Natural killer cell (primary cell): ENCODE measurements at regions not wholly inside any gene's neighbourhood (a gene's known extent, or its start where the extent isn't known, plus 50 kb on each side); places are given as distances from the start of the nearest gene placed in this dataset.

ENCODE experiments used
- ATAC-seq, 3 donors: fragments of 150-1000 bp in 2 of 3; fragments of 200-7000 bp in 1 of 3; cut with Tn5 transposase; 1 replicate in 1 of 3; 2 replicates in 2 of 3; pipeline ENCODE4 v1.10.0; 2021; ENCODE audit warnings: mild to moderate bottlenecking in 2 of 3, moderate library complexity in 2 of 3
- DNase-seq, 2 donors: peaks; one replicate each; pipeline versions ENCODE4 v3.0.0 to v3.0.0-alpha.2; 2013 to 2021; ENCODE audit warnings: mixed read lengths in 1 of 2
- H3K27ac ChIP-seq: one replicate; pipeline ENCODE4 v1.5.1; 2013; ENCODE audit warnings: mild to moderate bottlenecking, low read length
- H3K27me3 ChIP-seq: one replicate; pipeline ENCODE4 v1.6.1; 2013; ENCODE audit warnings: low read length; ENCODE audit not compliant: control insufficient read depth, insufficient read depth
- H3K36me3 ChIP-seq: one replicate; pipeline ENCODE4 v1.6.1; 2013; ENCODE audit warnings: low read length; ENCODE audit not compliant: control insufficient read depth, insufficient read depth
- H3K4me1 ChIP-seq: one replicate; pipeline ENCODE4 v1.6.1; 2013; ENCODE audit warnings: low read length; ENCODE audit not compliant: control insufficient read depth, insufficient read depth
- H3K4me3 ChIP-seq: one replicate; pipeline ENCODE4 v1.5.1; 2013; ENCODE audit warnings: low read length
- H3K9me3 ChIP-seq: one replicate; pipeline ENCODE4 v1.6.1; 2013; ENCODE audit warnings: low read length; ENCODE audit not compliant: control insufficient read depth, insufficient read depth
- H3K27ac Mint-ChIP-seq, 2 donors: one replicate each; pipeline ENCODE4 v1.8.0; 2022; ENCODE audit warnings: mild to moderate bottlenecking in 2 of 2, mixed read lengths in 2 of 2, moderate library complexity in 1 of 2
- H3K27me3 Mint-ChIP-seq, 2 donors: one replicate each; pipeline ENCODE4 v1.8.0; 2022; ENCODE audit warnings: low read depth in 2 of 2, mixed read lengths in 2 of 2
- H3K36me3 Mint-ChIP-seq: one replicate; pipeline ENCODE4 v1.8.0; 2022; ENCODE audit warnings: mixed read lengths
- H3K4me1 Mint-ChIP-seq, 2 donors: one replicate each; pipeline ENCODE4 v1.8.0; 2022; ENCODE audit warnings: mixed read lengths in 2 of 2
- H3K4me3 Mint-ChIP-seq: one replicate; pipeline ENCODE4 v1.8.0; 2022; ENCODE audit warnings: mild to moderate bottlenecking, moderate library complexity, mixed read lengths
- H3K9me3 Mint-ChIP-seq, 2 donors: one replicate each; pipeline ENCODE4 v1.8.0; 2022; ENCODE audit warnings: mixed read lengths in 2 of 2
- CTCF ChIP-seq: fragments of 200-600 bp; IDR thresholded peaks from one replicate; pipeline ENCODE4 v1.8.0; 2022; ENCODE audit warnings: antibody characterized with exemption
- WGBS: methylation state at CpG from one replicate; pipeline ENCODE4 v1.1.7; 2013; ENCODE audit warnings: missing lambda C conversion rate; ENCODE audit not compliant: insufficient coverage; 5-methylcytosine and 5-hydroxymethylcytosine counted together
- intact Hi-C: fragments of 100-400 bp; cut with micrococcal nuclease; formaldehyde crosslinking; loops from one replicate; pipeline ENCODE4 v1.14.2; 2022

GRCh38 chr12:47351526-47351925, 271.8 kb upstream of the AMIGO2 start:
- peaks cover 2% of the 10 kb centered on the region for H3K4me1 ChIP-seq
- no peaks in the 10 kb centered on the region for H3K36me3 ChIP-seq
- H3K27me3 ChIP-seq: no peaks in the 10 kb centered on the region
- Mint-ChIP-seq H3K4me1 (peaks cover 4 to 19% of the 10 kb centered on the region in 2 donors), H3K36me3 (no peaks in the 10 kb centered on the region), H3K27me3 (no peaks in the 10 kb centered on the region), H3K27ac (no peak overlapping the region), H3K9me3 (no peaks in the 10 kb centered on the region), H3K4me3 (no peak overlapping the region)
- DNase-seq (no peak), ATAC-seq (no peak)
- no peak for TF ChIP-seq CTCF
- WGBS: 92% methylated on average over 2 of the region's 2 CpGs
- H3K9me3 ChIP-seq: no peaks in the 10 kb centered on the region
- H3K4me3 ChIP-seq: no peak overlapping the region
- H3K27ac ChIP-seq: no peak overlapping the region
- intact Hi-C loops: no loop called here

GRCh38 chr12:47350062-47350408, 270.3 kb upstream of the AMIGO2 start:
- DNase-seq (no peak), ATAC-seq (no peak)
- TF ChIP-seq CTCF: no peak
- Mint-ChIP-seq H3K36me3 (no peaks in the 10 kb centered on the region), H3K4me1 (peaks cover 4 to 9% of the 10 kb centered on the region in 2 donors), H3K4me3 (no peak overlapping the region), H3K9me3 (no peaks in the 10 kb centered on the region), H3K27me3 (no peaks in the 10 kb centered on the region), H3K27ac (no peak overlapping the region)
- no peaks in the 10 kb centered on the region for H3K9me3 ChIP-seq
- H3K27me3 ChIP-seq: no peaks in the 10 kb centered on the region
- no peaks in the 10 kb centered on the region for H3K36me3 ChIP-seq
- intact Hi-C loops: no loop called here
- H3K4me3 ChIP-seq: no peak overlapping the region
- H3K4me1 ChIP-seq: no peaks in the 10 kb centered on the region
- H3K27ac ChIP-seq: peak overlapping the region; percentile 20

GRCh38 chr12:47349137-47350061, 269.6 kb upstream of the AMIGO2 start:
- no peak for ATAC-seq
- no peaks in the 10 kb centered on the region for H3K36me3 Mint-ChIP-seq
- no peaks in the 10 kb centered on the region for H3K9me3 Mint-ChIP-seq
- H3K4me3 Mint-ChIP-seq: no peak overlapping the region
- Histone ChIP-seq H3K4me3 (no peak overlapping the region), H3K36me3 (no peaks in the 10 kb centered on the region), H3K27me3 (no peaks in the 10 kb centered on the region), H3K4me1 (no peaks in the 10 kb centered on the region), H3K9me3 (no peaks in the 10 kb centered on the region), H3K27ac (peak overlapping the region; percentile 20)
- H3K27ac Mint-ChIP-seq: no peak overlapping the region
- intact Hi-C loops: no loop called here
- WGBS: 91% methylated on average over 5 of the region's 5 CpGs
- H3K27me3 Mint-ChIP-seq: no peaks in the 10 kb centered on the region
- no peak for DNase-seq
- no peak for TF ChIP-seq CTCF
- H3K4me1 Mint-ChIP-seq: peaks cover 4 to 9% of the 10 kb centered on the region in 2 donors

GRCh38 chr12:47348206-47348605, 268.4 kb upstream of the AMIGO2 start:
- Mint-ChIP-seq H3K36me3 (no peaks in the 10 kb centered on the region), H3K27ac (no peak overlapping the region), H3K4me1 (peaks cover 4 to 9% of the 10 kb centered on the region in 2 donors), H3K9me3 (no peaks in the 10 kb centered on the region), H3K4me3 (no peak overlapping the region), H3K27me3 (no peaks in the 10 kb centered on the region)
- TF ChIP-seq CTCF: no peak
- Histone ChIP-seq H3K4me1 (no peaks in the 10 kb centered on the region), H3K27ac (no peak overlapping the region), H3K27me3 (no peaks in the 10 kb centered on the region), H3K4me3 (no peak overlapping the region), H3K9me3 (no peaks in the 10 kb centered on the region), H3K36me3 (no peaks in the 10 kb centered on the region)
- no peak for ATAC-seq
- WGBS: no CpG with 5 or more reads among the region's 1 CpG
- intact Hi-C loops: no loop called here
- DNase-seq: no peak
